Uterus (tissue), 2 donors: ENCODE measurements at regions not wholly inside any gene's neighbourhood (a gene's known extent, or its start where the extent isn't known, plus 50 kb on each side); places are given as distances from the start of the nearest gene placed in this dataset.

Experiments used
- CTCF ChIP-seq, 4 experiments: fragments of 200-600 bp in 2 of 4; fragments of 450-650 bp in 2 of 4; sonication (generic) in 2 of 4; IDR thresholded peaks; one replicate each; pipeline ENCODE4 v1.5.1; 2016 to 2019; ENCODE audit warnings: antibody characterized with exemption in 4 of 4, mild to moderate bottlenecking in 2 of 4, moderate library complexity in 1 of 4
- POLR2A ChIP-seq, 2 donors: fragments of 450-650 bp; IDR thresholded peaks; one replicate each; pipeline ENCODE4 v1.6.1; 2016; ENCODE audit warnings: antibody characterized with exemption in 2 of 2, mild to moderate bottlenecking in 1 of 2, moderate library complexity in 1 of 2

DNA sequence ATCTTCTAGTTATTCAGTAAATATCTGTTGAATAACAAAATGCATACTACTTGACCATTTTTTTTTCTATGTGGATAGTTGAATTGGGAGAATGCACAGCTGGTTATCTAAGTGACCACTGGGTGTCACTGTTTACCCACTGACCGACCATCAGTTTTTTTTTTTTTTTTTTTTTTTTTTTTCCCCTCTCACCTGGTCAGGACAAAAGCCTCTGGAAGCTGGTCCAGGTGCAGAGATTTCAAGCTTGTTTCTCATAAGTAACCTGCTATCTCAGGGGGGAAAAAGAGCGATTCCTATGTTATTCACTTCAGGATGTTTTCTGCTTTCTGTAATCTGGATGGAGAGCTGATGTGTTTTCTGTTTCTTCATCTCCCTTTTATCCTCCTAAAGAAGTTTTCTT lies 256.0 kb downstream of the DCDC2C start:
- peak; percentile 19 to 27 (median 22) for TF ChIP-seq CTCF (IDR thresholded peaks at IDR 0.05)
- no peak for TF ChIP-seq POLR2A (IDR thresholded peaks at IDR 0.05)
